ENCODE measurements at regions not wholly inside any gene's neighbourhood (a gene's known extent, or its start where the extent isn't known, plus 50 kb on each side); places are given as distances from the start of the nearest gene placed in this dataset.

DNA sequence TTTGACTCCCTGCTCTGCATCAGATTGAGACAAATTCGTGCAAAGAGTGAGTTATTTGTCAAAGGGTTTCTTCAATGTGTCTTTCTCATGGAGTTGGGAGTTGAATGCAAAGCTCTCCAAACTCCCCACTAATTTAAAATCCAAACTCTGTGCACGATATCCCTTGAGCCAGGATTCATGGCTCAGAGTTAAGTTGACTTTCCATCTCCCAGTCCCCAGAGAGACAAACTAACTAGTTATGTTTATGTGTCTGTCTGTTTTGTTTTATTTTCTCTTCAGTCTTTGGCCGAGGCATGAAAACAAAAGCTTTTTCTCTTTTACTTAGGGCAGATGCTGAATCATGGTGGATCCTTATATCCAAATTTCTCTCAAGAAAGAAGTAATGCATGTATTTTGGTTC, 570.0 kb upstream of the CDH5 start:
- Histone ChIP-seq H3K9ac (no peak overlapping the region), H3K27me3 (no peaks in the 10 kb centered on the region), H3K9me3 (replicated peaks in 1 of 11) (no peaks in the 10 kb centered on the region), H3K27ac (no peak overlapping the region), H3K4me2 (no peak overlapping the region), H3K4me1 (peaks cover 7 to 29% (median 19%) of the 10 kb centered on the region in 10 experiments; a peak in 15 of 20 replicates), H3K4me3 (no peak overlapping the region), H4K20me1 (no peaks in the 10 kb centered on the region), H3K36me3 (no peaks in the 10 kb centered on the region)
- TF ChIP-seq Cebpa-rat (IDR thresholded peaks at IDR 0.05), result no peak

DNA sequence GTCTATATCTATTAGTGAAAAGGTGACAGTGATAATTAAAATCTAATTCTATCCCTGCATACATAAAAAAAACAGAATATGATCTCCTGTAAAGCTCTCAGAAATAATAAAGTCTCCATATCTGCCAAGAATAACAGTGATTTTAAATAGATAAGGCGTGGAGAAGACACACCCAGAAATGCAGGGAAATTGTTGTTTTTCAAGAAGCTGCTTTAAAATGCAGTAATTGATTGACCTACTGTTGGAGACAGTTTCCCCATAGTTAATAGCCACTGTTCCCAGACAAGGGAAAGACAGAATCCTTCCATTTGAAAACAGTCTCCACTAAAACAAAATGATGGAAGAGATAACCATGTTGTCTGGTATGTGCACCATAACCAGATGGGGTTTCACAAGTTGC, 571.5 kb upstream of the CDH5 start:
- Histone ChIP-seq H3K9ac (no peak overlapping the region), H3K9me3 (replicated peaks in 1 of 11) (0 out of 22 replicates have a peak, but pooled peaks cover 0 to under 1% (median 0%) of the 10 kb centered on the region in 11 experiments), H3K27ac (no peak overlapping the region), H3K36me3 (no peaks in the 10 kb centered on the region), H4K20me1 (no peaks in the 10 kb centered on the region), H3K4me1 (peaks cover 7 to 29% (median 19%) of the 10 kb centered on the region in 10 experiments; a peak in 15 of 20 replicates), H3K4me3 (no peak overlapping the region), H3K27me3 (no peaks in the 10 kb centered on the region), H3K4me2 (peak overlapping the region in 6 of 11 experiments; percentile 0 to 35 (median 12); a peak in 4 of 22 replicates)
- TF ChIP-seq Cebpa-rat (IDR thresholded peaks at IDR 0.05), result no peak

DNA sequence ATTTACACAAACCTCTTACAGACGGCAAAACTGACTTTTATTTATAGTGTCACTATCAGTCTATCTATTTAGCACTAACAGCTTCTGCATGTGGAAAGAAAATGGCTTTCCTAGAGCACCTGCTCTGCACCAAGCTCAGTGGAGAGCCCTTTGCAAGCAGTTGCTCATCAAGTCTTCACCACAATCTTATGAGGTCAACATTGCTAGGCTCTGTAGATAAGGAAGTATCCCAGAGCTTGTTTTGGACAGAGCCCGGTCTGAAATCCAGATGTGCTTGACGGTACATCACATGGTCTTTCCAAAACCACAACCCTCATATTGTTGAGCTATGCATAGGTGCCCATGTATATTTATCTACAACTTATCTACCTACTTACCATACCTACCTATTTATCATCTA, 572.7 kb upstream of the CDH5 start:
- Histone ChIP-seq H3K4me2 (peak overlapping the region in 8 of 11 experiments; percentile 16 to 54 (median 45); a peak in 15 of 22 replicates), H3K36me3 (no peaks in the 10 kb centered on the region), H3K4me1 (peaks cover 7 to 29% (median 19%) of the 10 kb centered on the region in 10 experiments; a peak in 16 of 20 replicates), H4K20me1 (no peaks in the 10 kb centered on the region), H3K9me3 (replicated peaks in 1 of 11) (peaks cover 0 to 5% (median 0%) of the 10 kb centered on the region in 11 experiments; a peak in 1 of 22 replicates), H3K27me3 (no peaks in the 10 kb centered on the region), H3K4me3 (no peak overlapping the region), H3K27ac (no peak overlapping the region), H3K9ac (no peak overlapping the region)
- no peak for TF ChIP-seq Cebpa-rat (IDR thresholded peaks at IDR 0.05)

DNA sequence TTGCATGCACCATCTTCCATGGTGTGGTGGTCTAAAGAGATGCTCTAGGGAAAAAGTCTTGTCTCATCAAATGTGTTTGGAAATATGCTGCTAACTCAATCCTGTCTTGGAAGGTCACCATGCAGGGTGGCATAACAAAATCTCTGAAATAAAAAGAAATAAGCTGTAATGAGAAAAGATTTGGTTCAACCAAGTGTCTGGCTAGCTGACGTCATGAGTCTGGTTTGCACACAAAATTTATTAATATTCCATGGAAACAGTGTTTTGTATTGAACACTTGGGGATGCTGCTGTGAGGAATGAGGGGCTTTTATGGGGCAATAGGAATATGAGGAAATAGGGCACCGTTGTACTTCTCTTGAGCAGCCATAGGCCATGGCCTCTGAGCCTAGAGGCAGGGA, 575.7 kb upstream of the CDH5 start:
- H3K4me2 ChIP-seq, result no peak overlapping the region
- no peaks in the 10 kb centered on the region for H4K20me1 ChIP-seq
- H3K27ac ChIP-seq, result no peak overlapping the region
- H3K4me3 ChIP-seq, result no peak overlapping the region
- no peaks in the 10 kb centered on the region for H3K27me3 ChIP-seq
- peaks cover 0 to 5% (median 0%) of the 10 kb centered on the region in 11 experiments; a peak in 1 of 22 replicates for H3K9me3 ChIP-seq (replicated peaks in 1 of 11)
- no peak overlapping the region for H3K9ac ChIP-seq
- TF ChIP-seq Cebpa-rat (IDR thresholded peaks at IDR 0.05), result no peak
- peaks cover 7 to 39% (median 23%) of the 10 kb centered on the region in 10 experiments; a peak in 16 of 20 replicates for H3K4me1 ChIP-seq
- H3K36me3 ChIP-seq, result no peaks in the 10 kb centered on the region

DNA sequence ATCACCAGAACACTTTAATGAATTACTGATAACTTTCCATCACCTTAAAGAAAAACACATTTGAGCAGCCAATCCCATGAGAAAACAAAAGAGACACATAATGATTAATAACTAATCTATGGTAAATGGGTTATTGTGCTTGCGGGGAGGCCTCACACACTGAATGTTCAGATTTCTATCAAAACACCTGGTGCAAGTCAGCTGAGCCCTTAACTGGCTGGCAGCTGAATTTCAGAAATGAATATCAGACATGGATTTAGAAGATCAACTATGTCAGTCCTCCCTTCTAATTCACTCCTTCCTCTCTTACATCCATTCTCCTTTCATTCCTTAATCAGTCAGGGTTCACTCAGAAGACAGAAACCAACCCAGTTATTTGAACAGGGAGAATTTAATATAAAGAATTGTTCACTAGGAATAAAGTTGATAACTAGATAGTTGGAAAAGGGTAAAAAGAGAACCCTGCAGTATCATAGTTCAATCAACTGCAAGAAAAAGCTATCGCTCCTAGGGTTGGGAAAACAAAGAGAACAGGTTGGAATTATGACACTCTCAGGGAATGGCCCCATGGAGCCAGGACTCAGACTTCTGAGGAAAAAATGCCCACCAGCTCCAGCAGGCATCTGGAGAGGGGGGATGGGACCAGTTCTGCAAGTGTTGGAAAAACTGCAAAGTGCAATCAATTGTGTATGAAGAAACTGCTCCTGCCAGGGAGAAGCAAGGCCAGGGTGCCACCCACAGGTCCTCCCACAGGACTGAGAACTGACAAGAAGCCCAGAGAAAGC, 577.1 kb upstream of the CDH5 start:
- Histone ChIP-seq H3K27me3 (no peaks in the 10 kb centered on the region), H3K4me3 (no peak overlapping the region), H3K36me3 (no peaks in the 10 kb centered on the region), H3K9me3 (replicated peaks in 1 of 11) (peaks cover 0 to 8% (median 0%) of the 10 kb centered on the region in 11 experiments; a peak in 4 of 22 replicates), H3K4me2 (no peak overlapping the region), H3K27ac (no peak overlapping the region), H4K20me1 (no peaks in the 10 kb centered on the region), H3K9ac (no peak overlapping the region), H3K4me1 (peaks cover 7 to 25% (median 13%) of the 10 kb centered on the region in 10 experiments; a peak in 16 of 20 replicates)
- TF ChIP-seq Cebpa-rat (IDR thresholded peaks at IDR 0.05), result no peak

DNA sequence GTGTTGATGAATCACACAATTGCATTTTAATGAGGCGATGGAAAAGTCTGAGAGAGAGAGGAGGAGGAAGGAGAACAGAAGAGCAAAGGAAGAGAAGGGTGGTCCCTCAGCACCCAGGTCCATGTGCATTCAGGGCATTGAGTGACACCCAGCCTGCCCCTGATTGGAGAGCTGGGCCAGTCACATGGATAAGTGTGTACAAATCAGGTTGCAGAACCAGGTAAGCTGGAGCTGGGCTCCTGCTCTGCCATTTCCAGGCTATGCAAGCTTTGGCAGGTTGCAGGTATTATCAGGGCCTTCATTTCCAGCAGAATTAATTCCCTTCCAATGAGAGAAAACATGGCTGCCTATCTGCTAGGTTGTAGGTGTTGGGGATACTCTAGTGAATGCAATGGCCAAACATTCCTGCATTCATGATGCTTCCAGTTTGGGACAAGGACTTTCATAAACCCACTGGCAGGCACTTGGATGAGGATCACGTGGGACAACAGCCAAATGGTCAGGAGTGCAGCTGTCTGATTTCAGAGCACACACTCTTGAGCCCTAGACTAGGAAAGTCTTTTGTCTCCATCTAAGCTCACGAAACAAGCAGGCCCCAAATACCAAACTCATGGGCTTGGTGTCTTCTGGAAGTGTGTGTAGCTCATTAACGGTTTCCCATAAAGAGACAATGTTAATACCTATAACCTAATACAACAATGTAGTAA, 577.9 kb upstream of the CDH5 start:
- Histone ChIP-seq H3K9ac (no peak overlapping the region), H3K27me3 (no peaks in the 10 kb centered on the region), H3K36me3 (no peaks in the 10 kb centered on the region), H3K4me1 (peaks cover 2 to 17% (median 6%) of the 10 kb centered on the region in 10 experiments; a peak in 16 of 20 replicates), H3K9me3 (replicated peaks in 1 of 11) (peaks cover 0 to 16% (median 0%) of the 10 kb centered on the region in 11 experiments; a peak in 4 of 22 replicates), H4K20me1 (no peaks in the 10 kb centered on the region), H3K4me3 (no peak overlapping the region), H3K4me2 (peak overlapping the region in 4 of 11 experiments; percentile 5 to 16 (median 14); a peak in 2 of 22 replicates), H3K27ac (no peak overlapping the region)
- no peak for TF ChIP-seq Cebpa-rat (IDR thresholded peaks at IDR 0.05)

DNA sequence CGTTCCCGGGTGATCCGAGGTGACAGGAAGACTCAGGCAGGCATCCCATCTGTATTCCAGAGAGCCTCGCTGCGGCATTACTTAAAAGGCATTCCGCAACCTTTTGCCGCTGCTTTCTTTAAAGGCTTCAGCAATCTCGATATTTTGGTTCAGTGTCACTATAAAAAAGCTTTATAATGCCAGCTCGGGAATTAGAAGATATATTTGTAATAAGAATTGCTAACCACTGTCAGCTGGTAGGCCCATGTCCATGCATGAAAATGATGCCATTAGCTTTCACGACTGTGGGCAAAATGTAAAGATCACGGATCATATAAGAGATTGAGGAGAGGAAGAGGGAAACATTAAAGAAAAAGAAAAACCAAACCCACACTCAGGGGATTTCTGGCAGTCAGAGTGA, 578.6 kb upstream of the CDH5 start:
- no peak overlapping the region for H3K27ac ChIP-seq
- peak overlapping the region in 3 of 11 experiments; percentile 12 to 16 (median 15); a peak in 3 of 22 replicates for H3K4me2 ChIP-seq
- no peaks in the 10 kb centered on the region for H3K27me3 ChIP-seq
- no peak overlapping the region for H3K9ac ChIP-seq
- peaks cover 0 to 16% (median 0%) of the 10 kb centered on the region in 11 experiments; a peak in 4 of 22 replicates for H3K9me3 ChIP-seq (replicated peaks in 1 of 11)
- H3K4me1 ChIP-seq, result peaks cover 0 to 11% (median 2%) of the 10 kb centered on the region in 10 experiments; a peak in 4 of 20 replicates
- no peaks in the 10 kb centered on the region for H4K20me1 ChIP-seq
- no peaks in the 10 kb centered on the region for H3K36me3 ChIP-seq
- no peak overlapping the region for H3K4me3 ChIP-seq
- TF ChIP-seq Cebpa-rat (IDR thresholded peaks at IDR 0.05), result no peak

DNA sequence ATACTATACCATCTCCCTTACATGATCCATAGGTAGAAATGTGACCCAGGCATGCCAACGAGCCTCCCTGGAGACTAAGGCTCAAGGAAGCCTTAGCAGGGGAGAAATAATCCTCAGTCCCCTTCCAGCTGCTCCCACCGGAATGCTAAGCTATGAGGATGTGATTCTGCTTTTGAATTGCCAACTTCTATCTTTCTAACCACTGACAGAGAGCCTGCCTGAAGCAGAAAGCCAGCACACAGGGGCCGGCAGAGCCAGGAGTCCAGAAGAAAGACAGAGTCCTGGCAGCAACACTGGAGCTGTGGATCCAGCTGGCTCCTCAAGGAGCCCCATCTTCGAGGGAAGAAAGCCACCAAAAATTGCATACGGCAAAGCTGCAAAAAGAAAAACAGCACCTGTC, 579.6 kb upstream of the CDH5 start:
- no peak overlapping the region for H3K4me2 ChIP-seq
- H3K9ac ChIP-seq, result no peak overlapping the region
- no peaks in the 10 kb centered on the region for H3K27me3 ChIP-seq
- no peaks in the 10 kb centered on the region for H3K36me3 ChIP-seq
- peaks cover 0 to 16% (median 0%) of the 10 kb centered on the region in 11 experiments; a peak in 4 of 22 replicates for H3K9me3 ChIP-seq (replicated peaks in 1 of 11)
- H3K4me1 ChIP-seq, result peaks cover 0 to 11% (median 2%) of the 10 kb centered on the region in 10 experiments; a peak in 4 of 20 replicates
- H3K4me3 ChIP-seq, result no peak overlapping the region
- no peaks in the 10 kb centered on the region for H4K20me1 ChIP-seq
- no peak for TF ChIP-seq Cebpa-rat (IDR thresholded peaks at IDR 0.05)
- 0 out of 22 replicates have a peak overlapping the region, but pooled peaks of 1 of the 11 experiments have one; percentile 28 for H3K27ac ChIP-seq

Measured in BLaER1 treated with 17β-estradiol and CSF1 and Interleukin-3, amounts not matched to agents 10 nM and 100 nM (cell line).